Aorta (tissue), 5 donors: ENCODE measurements at regions not wholly inside any gene's neighbourhood (a gene's known extent, or its start where the extent isn't known, plus 50 kb on each side); places are given as distances from the start of the nearest gene placed in this dataset.
"Not testable (repeated sequence)": the region's sequence is repeated elsewhere in the genome, so short reads cannot be mapped to it uniquely, and the experiment has no call there.

Experiments
- ATAC-seq: fragments of 200-7000 bp; cut with Tn5 transposase; one replicate; pipeline ENCODE4 v1.9.1; 2022; ENCODE audit warnings: moderate library complexity; ENCODE audit not compliant: low FRiP score
- DNase-seq, 2 donors: peaks; one replicate each; pipeline ENCODE4 v3.0.0-alpha.2; 2020
- H3K27ac ChIP-seq, 2 donors: one replicate each; pipeline ENCODE4 v1.5.1; 2013; ENCODE audit warnings: low read length in 2 of 2, mild to moderate bottlenecking in 2 of 2, moderate library complexity in 2 of 2, control low read depth in 1 of 2, inconsistent platforms in 1 of 2, low read depth in 1 of 2
- H3K27me3 ChIP-seq, 2 donors: one replicate each; pipeline ENCODE4 v1.6.1; 2013; ENCODE audit warnings: control low read depth in 1 of 2, low read length in 1 of 2, mild to moderate bottlenecking in 1 of 2, moderate library complexity in 1 of 2; ENCODE audit not compliant: insufficient read depth in 2 of 2, control insufficient read depth in 1 of 2
- H3K36me3 ChIP-seq, 2 donors: one replicate each; pipeline ENCODE4 v1.6.1; 2013; ENCODE audit warnings: control low read depth in 1 of 2, low read length in 1 of 2, mild to moderate bottlenecking in 1 of 2; ENCODE audit not compliant: insufficient read depth in 2 of 2, control insufficient read depth in 1 of 2
- H3K4me1 ChIP-seq, 2 donors: one replicate each; pipeline ENCODE4 v1.6.1; 2013; ENCODE audit warnings: low read length in 2 of 2, control low read depth in 1 of 2, mild to moderate bottlenecking in 1 of 2, moderate library complexity in 1 of 2; ENCODE audit not compliant: insufficient read depth in 2 of 2, control insufficient read depth in 1 of 2
- H3K4me3 ChIP-seq, 2 donors: one replicate each; pipeline ENCODE4 v1.5.1; 2013; ENCODE audit warnings: low read length in 2 of 2, control low read depth in 1 of 2, mild to moderate bottlenecking in 1 of 2
- H3K9me3 ChIP-seq: one replicate; pipeline ENCODE4 v1.6.1; 2013; ENCODE audit warnings: mild to moderate bottlenecking, low read length; ENCODE audit not compliant: control insufficient read depth
- WGBS, 2 donors: extraction: QIAGEN DNeasy Blood & Tissue Kit; methylation state at CpG; one replicate each; pipeline ENCODE4 v1.1.7; 2013; 5-methylcytosine and 5-hydroxymethylcytosine counted together
- intact Hi-C, 2 donors: fragments of 100-400 bp; cut with DNase I; formaldehyde crosslinking; loops; one replicate each; pipeline versions ENCODE4 v1.14.2 to v1.15.0; 2022
- donor health status: healthy with polysubstance abuse.
- donor health status: Bipolar disorder and iron deficiency.
- donor health status: DM: no; HTN: no; CAD: no.
- donor health status: DM: no; HTN: no; CAD: no.
- donor health status: DM: yes; HTN: yes; CAD: no.

DNA sequence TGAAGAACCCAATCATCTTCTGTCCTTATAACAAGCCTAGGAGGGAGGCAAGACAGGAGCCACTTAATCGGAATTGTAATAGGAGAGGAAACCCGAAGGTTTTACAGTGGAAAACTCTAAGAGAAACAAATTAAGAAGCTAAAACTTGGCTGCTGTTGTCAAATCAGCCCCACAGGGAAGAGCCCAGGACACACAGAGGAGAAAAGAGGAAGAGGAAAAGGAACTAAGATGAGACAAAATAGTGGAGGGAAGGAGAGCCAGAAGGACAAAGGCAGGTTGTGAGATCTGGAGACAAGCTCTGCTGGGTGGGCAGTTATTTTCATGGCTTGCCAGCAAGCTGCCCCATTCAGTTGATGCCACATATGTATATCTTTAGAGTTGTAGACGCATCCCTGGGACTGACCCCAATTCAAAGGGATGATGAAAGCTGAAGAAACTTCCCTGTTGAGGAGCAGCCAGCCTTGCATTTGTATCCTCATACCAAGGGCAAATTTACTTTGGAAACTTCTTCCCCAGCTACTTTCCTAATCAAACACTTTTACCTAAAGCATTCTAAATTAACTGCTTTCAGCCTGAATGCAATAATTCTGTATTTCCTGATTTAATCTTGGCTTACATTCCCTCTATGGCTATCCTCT is 499.8 kb upstream of the MEIS1 start:
- DNase-seq (no peak), ATAC-seq (no peak)
- 77 to 82% methylated on average over 3 of the region's 3 CpGs for WGBS, 2 donors
- no peak overlapping the region for H3K27ac ChIP-seq
- no peaks in the 10 kb centered on the region for H3K27me3 ChIP-seq
- peaks cover 8 to 9% of the 10 kb centered on the region in 2 donors for H3K4me1 ChIP-seq
- H3K36me3 ChIP-seq, result no peaks in the 10 kb centered on the region
- no peak overlapping the region for H3K4me3 ChIP-seq
- intact Hi-C loops, result no loop called here
- no peaks in the 10 kb centered on the region for H3K9me3 ChIP-seq

- Histone ChIP-seq H3K4me3 (no peak overlapping the region), H3K36me3 (no peaks in the 10 kb centered on the region), H3K4me1 (peaks cover 6 to 9% of the 10 kb centered on the region in 2 donors), H3K27me3 (no peaks in the 10 kb centered on the region), H3K27ac (no peak overlapping the region), H3K9me3 (no peaks in the 10 kb centered on the region)
- ATAC-seq (no peak), DNase-seq (no peak)
- WGBS, 2 donors, result 96 to 97% methylated on average over 1 of the region's 1 CpG
- intact Hi-C loops, result no loop called here
These were observed 500.2 kb upstream of the SPRED2 start for GRCh38 chr2:65932571-65932970.

DNA sequence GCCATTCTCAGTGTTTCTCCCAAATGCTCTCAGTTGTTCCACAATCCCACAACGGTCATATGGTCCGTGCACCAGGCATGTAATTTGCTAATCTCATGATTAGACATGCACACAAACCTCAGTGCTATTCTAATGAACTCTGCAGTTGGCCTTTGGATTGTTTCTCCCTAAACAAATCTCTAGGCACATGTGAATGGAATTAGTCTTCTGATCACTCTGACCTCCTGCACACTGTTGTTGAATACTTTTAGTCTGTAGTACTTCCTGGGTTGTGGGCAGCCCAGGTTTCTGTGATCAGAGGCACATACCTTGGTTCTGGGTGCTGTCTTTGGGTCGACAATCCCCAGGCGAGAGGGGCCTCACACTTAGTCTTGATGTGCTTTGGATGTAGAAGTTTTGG is 498.7 kb upstream of the SPRED2 start:
- WGBS, 2 donors, result 81 to 87% methylated on average over 4 of the region's 4 CpGs
- Histone ChIP-seq H3K9me3 (no peaks in the 10 kb centered on the region), H3K4me3 (no peak overlapping the region), H3K27me3 (no peaks in the 10 kb centered on the region), H3K36me3 (no peaks in the 10 kb centered on the region), H3K27ac (no peak overlapping the region), H3K4me1 (peaks cover 0 to 1% of the 10 kb centered on the region in 2 donors)
- no peak for DNase-seq
- ATAC-seq, result no peak
- intact Hi-C loops, result no loop called here

GRCh38 chr2:65930259-65930658 is 497.9 kb upstream of the SPRED2 start:
- DNase-seq (no peak), ATAC-seq (no peak)
- Histone ChIP-seq H3K27me3 (no peaks in the 10 kb centered on the region), H3K4me1 (peaks cover 0 to 1% of the 10 kb centered on the region in 2 donors), H3K36me3 (no peaks in the 10 kb centered on the region), H3K9me3 (no peaks in the 10 kb centered on the region), H3K27ac (no peak overlapping the region), H3K4me3 (no peak overlapping the region)
- intact Hi-C loops, result no loop called here
- WGBS, 2 donors, result 95 to 97% methylated on average over 4 of the region's 4 CpGs

DNA sequence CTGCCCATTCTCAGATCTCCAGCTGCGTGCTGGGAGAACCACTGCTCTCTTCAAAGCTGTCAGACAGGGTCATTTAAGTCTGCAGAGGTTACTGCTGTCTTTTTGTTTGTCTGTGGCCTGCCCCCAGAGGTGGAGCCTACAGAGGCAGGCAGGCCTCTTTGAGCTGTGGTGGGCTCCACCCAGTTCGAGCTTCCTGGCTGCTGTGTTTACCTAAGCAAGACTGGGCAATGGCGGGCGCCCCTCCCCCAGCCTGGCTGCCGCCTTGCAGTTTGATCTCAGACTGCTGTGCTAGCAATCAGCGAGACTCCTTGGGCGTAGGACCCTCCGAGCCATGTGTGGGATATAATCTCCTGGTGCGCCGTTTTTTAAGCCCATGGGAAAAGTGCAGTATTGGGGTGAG is 497.3 kb upstream of the SPRED2 start:
- H3K27ac ChIP-seq, H3K9me3 ChIP-seq, H3K36me3 ChIP-seq, H3K4me1 ChIP-seq, ATAC-seq, H3K4me3 ChIP-seq, DNase-seq, intact Hi-C loops, H3K27me3 ChIP-seq: not testable (repeated sequence)
- WGBS, 2 donors, result 90 to 94% methylated on average over 7 to 10 of the region's 10 CpGs

- intact Hi-C loops, result no loop called here
These were observed 490.4 kb upstream of the SPRED2 start for GRCh38 chr2:65922794-65923193.

GRCh38 chr2:65922030-65922429 is 489.6 kb upstream of the SPRED2 start:
- ATAC-seq, result no peak
- intact Hi-C loops, result no loop called here
- WGBS, 2 donors, result 70 to 81% methylated on average over 4 of the region's 4 CpGs
- no peak overlapping the region for H3K4me3 ChIP-seq
- H3K4me1 ChIP-seq, result no peaks in the 10 kb centered on the region
- DNase-seq, result no peak
- no peaks in the 10 kb centered on the region for H3K36me3 ChIP-seq
- no peaks in the 10 kb centered on the region for H3K27me3 ChIP-seq
- H3K9me3 ChIP-seq, result no peaks in the 10 kb centered on the region
- no peak overlapping the region for H3K27ac ChIP-seq

More at GRCh38 chr2:65922794-65923193, 490.4 kb upstream of the SPRED2 start:
- Histone ChIP-seq H3K27me3 (no peaks in the 10 kb centered on the region), H3K9me3 (no peaks in the 10 kb centered on the region), H3K4me1 (no peaks in the 10 kb centered on the region), H3K27ac (no peak overlapping the region), H3K36me3 (no peaks in the 10 kb centered on the region), H3K4me3 (no peak overlapping the region)
- 0 to 6% methylated on average over 4 of the region's 4 CpGs for WGBS, 2 donors
- DNase-seq (no peak), ATAC-seq (peak; percentile 50)

DNA sequence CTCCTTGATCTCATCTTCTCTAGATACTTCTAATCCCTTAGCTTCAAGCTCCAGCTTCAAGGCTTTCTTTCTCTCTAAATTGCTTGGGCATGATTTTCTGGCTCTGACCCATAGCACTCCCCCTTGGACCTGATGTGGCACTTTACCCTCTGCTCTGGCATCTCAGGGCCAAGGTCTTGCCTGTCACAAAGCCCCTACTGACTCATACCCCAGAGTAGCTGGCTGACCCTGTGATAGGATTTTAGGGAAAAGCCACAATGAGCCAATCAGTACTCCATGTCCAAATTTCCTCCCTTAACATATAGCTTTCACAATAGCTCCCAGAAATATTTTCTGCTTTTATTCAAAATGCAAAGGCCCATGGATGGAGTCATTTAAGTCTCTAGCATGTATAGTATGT is 488.7 kb upstream of the SPRED2 start:
- Histone ChIP-seq H3K36me3 (no peaks in the 10 kb centered on the region), H3K27me3 (no peaks in the 10 kb centered on the region), H3K4me1 (no peaks in the 10 kb centered on the region), H3K27ac (no peak overlapping the region), H3K9me3 (no peaks in the 10 kb centered on the region), H3K4me3 (no peak overlapping the region)
- ATAC-seq (no peak), DNase-seq (no peak)
- intact Hi-C loops, result no loop called here

GRCh38 chr2:65920659-65921058 is 488.3 kb upstream of the SPRED2 start:
- WGBS, 2 donors, result 97 to 99% methylated on average over 6 of the region's 6 CpGs
- no peak for ATAC-seq
- no peak overlapping the region for H3K27ac ChIP-seq
- H3K9me3 ChIP-seq, result no peaks in the 10 kb centered on the region
- no peaks in the 10 kb centered on the region for H3K27me3 ChIP-seq
- no peak for DNase-seq
- no peaks in the 10 kb centered on the region for H3K36me3 ChIP-seq
- intact Hi-C loops, result no loop called here
- no peak overlapping the region for H3K4me3 ChIP-seq
- H3K4me1 ChIP-seq, result no peaks in the 10 kb centered on the region
